HCT116 (cell line): ENCODE measurements at regions not wholly inside any gene's neighbourhood (a gene's known extent, or its start where the extent isn't known, plus 50 kb on each side); places are given as distances from the start of the nearest gene placed in this dataset.

ENCODE experiments used
- ATAC-seq: fragments of 200-7000 bp; cut with Tn5 transposase; 2 replicates; pipeline ENCODE4 v1.9.1; 2020; ENCODE audit warnings: mild to moderate bottlenecking, moderate library complexity
- BruUV-seq: library from RNA; stranded (reverse); fragments of 400-500 nt; replicated peaks from 2 replicates; lab custom pipeline; 2021; lab: Mats Ljungman, UMichigan
- CTCF ChIA-PET: fragments of 300-600 bp; sonication (Branson Sonifier 250); formaldehyde crosslinking; loops from one replicate; lab custom pipeline; 2021; ENCODE audit warnings: antibody characterized with exemption; lab: Charles Lee
- POLR2A ChIA-PET: fragments of 300-600, 350-600 bp; sonication (Branson Sonifier 250); formaldehyde crosslinking; loops from one replicate; lab custom pipeline; 2021; ENCODE audit warnings: antibody characterized with exemption; lab: Charles Lee
- RAD21 ChIA-PET, 2 experiments: fragments of 300-600 bp; sonication (Branson Sonifier 250); formaldehyde crosslinking; loops; one replicate each; lab custom pipeline; 2023; ENCODE audit warnings: low total read pairs in 2 of 2; ENCODE audit not compliant: uncharacterized antibody in 2 of 2, unreplicated experiment in 2 of 2, low non-redundant PET in 1 of 2; lab: Charles Lee
- DNase-seq: peaks from one replicate; pipeline ENCODE4 v3.0.0-alpha.2; 2010; ENCODE audit warnings: low read depth, low spot score
- H2AFZ ChIP-seq: fragments of 200-600 bp; shearing (Covaris generic), sonication (generic); 2 replicates; pipeline ENCODE4 v1.6.1; 2017; ENCODE audit warnings: low read depth, mixed run types, mixed read lengths, antibody characterized with exemption, low read length; ENCODE audit not compliant: poor library complexity, severe bottlenecking
- H3K27ac ChIP-seq: 2 replicates; pipeline ENCODE4 v1.5.1; 2012; ENCODE audit warnings: low read depth, low read length
- H3K27me3 ChIP-seq: fragments of 200-600 bp; sonication (generic); 2 replicates; pipeline ENCODE4 v1.6.1; 2016; ENCODE audit warnings: mixed run types, low read length, mixed read lengths; ENCODE audit not compliant: insufficient read depth
- H3K36me3 ChIP-seq, 2 experiments: fragments of 200-500 bp in 1 of 2; fragments of 200-600 bp in 1 of 2; sonication (Bioruptor generic) in 1 of 2; sonication (generic) in 1 of 2; 2 replicates each; pipeline versions ENCODE4 v1.5.1 to v1.6.1; 2014 to 2016; ENCODE audit warnings: low read length in 2 of 2, inconsistent platforms in 1 of 2, mixed read lengths in 1 of 2, mixed run types in 1 of 2; ENCODE audit not compliant: insufficient read depth in 2 of 2, control insufficient read depth in 1 of 2
- H3K4me1 ChIP-seq, 2 experiments: fragments of 200-600 bp in 1 of 2; sonication (generic) in 1 of 2; 2 replicates each; pipeline versions ENCODE4 v1.5.1 to v1.6.1; 2012 to 2017; ENCODE audit warnings: low read length in 2 of 2, inconsistent platforms in 1 of 2, mild to moderate bottlenecking in 1 of 2, mixed read lengths in 1 of 2, mixed run types in 1 of 2, moderate library complexity in 1 of 2; ENCODE audit not compliant: insufficient read depth in 2 of 2, control insufficient read depth in 1 of 2
- H3K4me2 ChIP-seq: fragments of 200-600 bp; sonication (generic); 2 replicates; pipeline ENCODE4 v1.6.1; 2017; ENCODE audit warnings: mixed run types, low read length, mixed read lengths
- H3K4me3 ChIP-seq, 2 experiments: fragments of 200-600 bp in 1 of 2; sonication (generic) in 1 of 2; replicated peaks in 1 of 2; 2 replicates each; pipeline ENCODE4 v1.5.1; 2011 to 2016; ENCODE audit warnings: low read length in 2 of 2, control low read depth in 1 of 2, low read depth in 1 of 2, mild to moderate bottlenecking in 1 of 2, mixed read lengths in 1 of 2, mixed run types in 1 of 2
- H3K79me2 ChIP-seq: fragments of 200-600 bp; sonication (generic); 2 replicates; pipeline ENCODE4 v1.6.1; 2017; ENCODE audit warnings: mild to moderate bottlenecking, mixed run types, low read length, moderate library complexity, mixed read lengths; ENCODE audit not compliant: insufficient read depth
- H3K9ac ChIP-seq: fragments of 200-600 bp; sonication (generic); 2 replicates; pipeline ENCODE4 v1.6.1; 2016; ENCODE audit warnings: low read length, mixed read lengths
- H3K9me2 ChIP-seq: fragments of 200-600 bp; sonication (generic), shearing (Covaris generic); 2 replicates; pipeline ENCODE4 v1.6.1; 2017; ENCODE audit warnings: mixed run types, mild to moderate bottlenecking, moderate library complexity; ENCODE audit not compliant: insufficient read depth
- H3K9me3 ChIP-seq, 2 experiments: fragments of 200-500 bp in 1 of 2; fragments of 200-600 bp in 1 of 2; sonication (Bioruptor generic) in 1 of 2; sonication (generic) in 1 of 2; 2 replicates each; pipeline ENCODE4 v1.6.1; 2014 to 2017; ENCODE audit warnings: low read length in 2 of 2, mixed read lengths in 2 of 2, inconsistent platforms in 1 of 2, low read depth in 1 of 2, mild to moderate bottlenecking in 1 of 2, mixed run types in 1 of 2, moderate library complexity in 1 of 2; ENCODE audit not compliant: control insufficient read depth in 1 of 2, insufficient read depth in 1 of 2
- H4K20me1 ChIP-seq: fragments of 200-600 bp; sonication (generic), shearing (Covaris generic); 2 replicates; pipeline ENCODE4 v1.6.1; 2017; ENCODE audit warnings: mixed run types, mild to moderate bottlenecking, moderate library complexity; ENCODE audit not compliant: insufficient read depth
- CBX3 ChIP-seq: IDR thresholded peaks from 2 replicates; pipeline ENCODE4 v1.6.1; 2012; ENCODE audit warnings: low read depth
- CTCF ChIP-seq, 3 experiments: fragments of 200-600 bp in 1 of 3; sonication (generic) in 1 of 3; IDR thresholded peaks in 2 of 3; conservative IDR thresholded peaks in 1 of 3; 2 replicates each; pipeline ENCODE4 v1.5.1; 2012 to 2017; ENCODE audit warnings: low read depth in 2 of 3, low read length in 2 of 3, antibody characterized with exemption in 1 of 3, borderline replicate concordance in 1 of 3, control low read depth in 1 of 3, mild to moderate bottlenecking in 1 of 3, mixed read lengths in 1 of 3, mixed run types in 1 of 3, moderate library complexity in 1 of 3; ENCODE audit not compliant: insufficient read depth in 1 of 3
- EGR1 ChIP-seq: IDR thresholded peaks from 2 replicates; pipeline ENCODE4 v1.6.1; 2012; ENCODE audit warnings: low read depth
- ELF1 ChIP-seq: IDR thresholded peaks from 2 replicates; pipeline ENCODE4 v1.6.1; 2012; ENCODE audit warnings: low read depth, borderline replicate concordance
- EZH2 ChIP-seq: fragments of 200-600 bp; sonication (generic); IDR thresholded peaks from 2 replicates; pipeline ENCODE4 v1.6.1; 2017; ENCODE audit warnings: antibody characterized with exemption, mixed run types
- FOSL1 ChIP-seq: IDR thresholded peaks from 2 replicates; pipeline ENCODE4 v1.6.1; 2012; ENCODE audit warnings: low read depth
- JUND ChIP-seq: IDR thresholded peaks from 2 replicates; pipeline ENCODE4 v1.6.1; 2012
- MAX ChIP-seq: IDR thresholded peaks from 2 replicates; pipeline ENCODE4 v1.6.1; 2012
- POLR2A ChIP-seq: IDR thresholded peaks from 2 replicates; pipeline ENCODE4 v1.7.0; 2011; ENCODE audit warnings: borderline replicate concordance; ENCODE audit not compliant: insufficient read depth, insufficient read length; ENCODE audit errors: extremely low read depth
- POLR2AphosphoS5 ChIP-seq: IDR thresholded peaks from 2 replicates; pipeline ENCODE4 v1.6.1; 2011; ENCODE audit warnings: mild to moderate bottlenecking, low read depth, low read length, moderate library complexity
- RAD21 ChIP-seq: IDR thresholded peaks from 2 replicates; pipeline ENCODE4 v1.6.1; 2012; ENCODE audit warnings: low read depth, mild to moderate bottlenecking
- REST ChIP-seq: IDR thresholded peaks from 2 replicates; pipeline ENCODE4 v1.6.1; 2012; ENCODE audit warnings: low read depth
- SIN3A ChIP-seq: IDR thresholded peaks from 2 replicates; pipeline ENCODE4 v1.6.1; 2012; ENCODE audit warnings: low read depth
- SP1 ChIP-seq: IDR thresholded peaks from 2 replicates; pipeline ENCODE4 v1.6.1; 2012; ENCODE audit warnings: low read depth
- TCF7L2 ChIP-seq: IDR thresholded peaks from 2 replicates; pipeline ENCODE4 v1.7.0; 2011; ENCODE audit warnings: borderline replicate concordance, inconsistent platforms; ENCODE audit not compliant: insufficient read depth, insufficient read length; ENCODE audit errors: extremely low read depth
- YY1 ChIP-seq: IDR thresholded peaks from 2 replicates; pipeline ENCODE4 v1.6.1; 2011; ENCODE audit warnings: low read length, low read depth, moderate library complexity, mild to moderate bottlenecking; ENCODE audit not compliant: insufficient replicate concordance; ENCODE audit errors: extremely low read depth
- ZBTB33 ChIP-seq: IDR thresholded peaks from 2 replicates; pipeline ENCODE4 v1.6.1; 2011; ENCODE audit warnings: mild to moderate bottlenecking, low read length, moderate library complexity; ENCODE audit not compliant: insufficient replicate concordance; ENCODE audit errors: extremely low read depth
- ZFX ChIP-seq: fragments of 450-650 bp; IDR thresholded peaks from 2 replicates; pipeline ENCODE4 v1.6.1; 2017
- intact Hi-C: fragments of 100-400 bp; cut with micrococcal nuclease; formaldehyde crosslinking; loops from 2 replicates; pipeline ENCODE4 v1.10.0; 2022

GRCh38 chr9:7636309-7636708 lies 163.3 kb downstream of the DMAC1 start:
- Histone ChIP-seq H3K27ac (no peak overlapping the region), H3K4me3 (no peak overlapping the region), H2AFZ (no peak overlapping the region), H3K4me2 (no peak overlapping the region), H3K27me3 (no peaks in the 10 kb centered on the region), H3K36me3 (no peaks in the 10 kb centered on the region), H3K9ac (no peak overlapping the region), H4K20me1 (no peaks in the 10 kb centered on the region), H3K79me2 (no peaks in the 10 kb centered on the region), H3K9me3 (no peaks in the 10 kb centered on the region), H3K4me1 (no peaks in the 10 kb centered on the region), H3K9me2 (no peaks in the 10 kb centered on the region)
- ChIA-PET CTCF (no interaction called here), POLR2A (no interaction called here), RAD21 (no interaction called here)
- ATAC-seq: no peak
- intact Hi-C loops: no loop called here
- BruUV-seq: no TSS peak
- TF ChIP-seq EGR1: no peak
- no peak for TF ChIP-seq CTCF (IDR thresholded peaks at IDR 0.05 in 2 of 3, conservative IDR thresholded peaks at IDR 0.05 in 1 of 3; ENCODE audit: borderline replicate concordance in 1 of 3, insufficient read depth in 1 of 3, low read depth in 2 of 3, low read length in 2 of 3)
- no peak for TF ChIP-seq CBX3
- no peak for TF ChIP-seq POLR2A
- TF ChIP-seq MAX: no peak
- no peak for TF ChIP-seq ELF1
- TF ChIP-seq POLR2AphosphoS5: no peak
- TF ChIP-seq RAD21: no peak
- no peak for TF ChIP-seq TCF7L2
- no peak for TF ChIP-seq REST
- no peak for TF ChIP-seq FOSL1
- TF ChIP-seq SP1: no peak
- TF ChIP-seq EZH2: no peak
- TF ChIP-seq ZBTB33: no peak
- no peak for TF ChIP-seq SIN3A
- TF ChIP-seq YY1: no peak
- no peak for TF ChIP-seq ZFX
- TF ChIP-seq JUND: no peak
- no peak for DNase-seq
